Smooth muscle cell of the brain vasculature (primary cell): ENCODE measurements at regions not wholly inside any gene's neighbourhood (a gene's known extent, or its start where the extent isn't known, plus 50 kb on each side); places are given as distances from the start of the nearest gene placed in this dataset.
"Not testable (repeated sequence)": the region's sequence is repeated elsewhere in the genome, so short reads cannot be mapped to it uniquely, and the experiment has no call there.

ENCODE experiments used
- DNase-seq: peaks from one replicate; pipeline ENCODE4 v3.0.0-alpha.2; 2012; ENCODE audit warnings: low read depth, low spot score

DNA sequence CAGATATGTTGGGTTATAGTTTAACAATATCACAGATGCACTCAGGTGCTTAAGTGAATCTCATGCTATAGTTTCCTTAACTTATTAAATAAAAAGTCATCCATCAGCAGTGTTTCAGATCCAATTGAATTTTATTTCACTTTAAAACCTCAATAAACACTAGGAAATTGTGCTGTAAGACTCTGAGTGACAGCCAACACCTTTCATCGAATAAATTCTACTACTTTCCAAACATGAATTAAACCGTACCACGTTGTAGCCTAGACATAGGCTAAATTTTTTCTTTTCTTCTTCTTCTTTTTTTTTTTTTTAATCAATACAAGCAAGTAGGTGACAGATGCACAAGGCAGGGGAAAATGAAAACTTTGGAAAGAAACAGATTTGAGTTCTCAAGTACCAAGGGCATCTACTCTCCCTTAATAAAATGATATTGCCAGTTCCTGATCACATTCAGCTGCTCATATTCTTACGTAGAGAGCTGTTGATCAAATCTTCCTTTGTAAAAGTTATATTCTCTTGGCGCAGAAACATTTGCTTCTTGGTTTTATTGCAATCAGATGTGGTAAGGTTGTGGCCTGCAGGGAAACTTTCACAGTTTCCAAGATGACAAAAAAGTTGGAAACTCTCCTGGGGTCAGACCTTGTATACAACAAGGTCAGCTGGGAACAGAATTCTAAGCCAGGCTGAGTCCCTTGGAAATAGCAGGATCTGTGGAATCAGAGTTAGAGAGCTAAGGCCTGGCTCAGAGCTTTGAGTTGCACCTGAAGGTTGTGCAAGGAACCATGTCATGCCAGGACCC, 147.7 kb downstream of the CD47 start:
- DNase-seq = no peak

DNA sequence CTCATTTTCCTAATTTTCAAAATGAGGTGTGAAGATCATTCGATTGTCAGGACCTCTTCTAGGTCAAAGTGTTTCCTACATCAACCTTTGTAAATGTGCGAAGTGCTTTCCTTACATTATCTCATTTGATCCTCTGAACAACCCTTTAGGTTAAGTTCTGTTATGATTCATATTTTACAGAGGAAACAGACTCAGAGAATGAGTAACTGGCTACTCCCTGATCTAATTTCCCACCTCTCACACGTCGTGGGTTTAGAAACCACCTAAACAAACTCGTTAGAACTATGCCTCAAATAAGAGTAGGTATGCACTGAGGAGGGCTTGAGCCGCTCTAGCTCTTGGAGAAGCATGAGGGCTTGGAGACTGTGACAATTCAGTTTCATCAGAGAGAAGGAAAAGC, 148.6 kb downstream of the CD47 start:
- no peak for DNase-seq

DNA sequence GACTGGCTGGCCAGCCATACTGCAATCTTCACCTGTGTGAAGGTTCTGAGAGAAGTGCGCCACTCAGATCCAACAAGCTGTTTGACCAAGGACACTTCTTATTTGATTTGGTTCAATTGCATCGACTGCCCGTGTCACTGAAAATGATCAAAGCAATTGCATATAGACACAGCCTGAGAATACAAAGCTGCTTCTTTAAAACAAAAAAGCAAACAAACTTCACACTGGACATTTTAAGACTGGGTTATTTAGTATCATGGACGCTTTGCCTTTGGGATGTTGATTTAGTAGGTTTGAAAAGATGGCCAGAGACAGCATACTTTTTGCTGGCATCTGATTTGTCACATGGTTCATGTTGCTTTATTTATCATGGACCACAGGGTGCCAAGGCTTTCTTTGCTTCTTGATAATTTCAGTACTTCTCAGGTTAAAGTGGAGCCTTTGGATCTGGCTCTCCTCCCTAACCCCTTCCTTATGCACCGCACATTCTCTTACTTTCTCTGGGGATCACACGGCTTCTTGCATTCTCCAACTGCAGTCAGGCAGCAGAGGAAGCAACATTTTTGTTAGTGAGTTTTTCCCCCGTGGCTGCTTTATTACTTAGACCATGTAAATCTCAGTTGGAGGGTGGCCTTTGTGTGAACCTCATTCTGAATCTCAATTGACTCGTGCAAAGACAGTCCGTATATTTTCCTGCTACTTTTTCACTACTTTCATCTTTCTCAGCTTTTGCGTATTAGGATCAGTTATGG, 151.0 kb downstream of the CD47 start:
- no peak for DNase-seq

DNA sequence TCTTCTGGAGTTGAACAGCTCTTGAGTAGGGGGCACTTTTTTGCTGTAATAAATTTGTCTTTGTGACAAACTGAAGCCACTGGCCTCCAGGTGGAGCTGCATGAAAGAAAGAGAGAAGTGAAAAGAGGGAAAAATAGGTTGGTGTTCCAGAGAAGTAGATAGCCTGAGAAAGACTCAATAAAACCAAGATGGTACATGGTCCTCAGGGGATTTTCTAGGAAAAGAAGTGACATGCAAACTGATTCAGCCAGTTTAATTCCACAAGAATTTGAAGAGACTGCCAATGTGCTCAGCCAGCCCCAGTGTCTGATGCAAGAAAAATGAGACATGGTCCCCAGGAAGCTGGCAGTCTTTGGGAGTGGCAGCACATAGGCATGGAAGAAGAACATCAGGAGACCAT, 152.7 kb downstream of the CD47 start:
- no peak for DNase-seq

DNA sequence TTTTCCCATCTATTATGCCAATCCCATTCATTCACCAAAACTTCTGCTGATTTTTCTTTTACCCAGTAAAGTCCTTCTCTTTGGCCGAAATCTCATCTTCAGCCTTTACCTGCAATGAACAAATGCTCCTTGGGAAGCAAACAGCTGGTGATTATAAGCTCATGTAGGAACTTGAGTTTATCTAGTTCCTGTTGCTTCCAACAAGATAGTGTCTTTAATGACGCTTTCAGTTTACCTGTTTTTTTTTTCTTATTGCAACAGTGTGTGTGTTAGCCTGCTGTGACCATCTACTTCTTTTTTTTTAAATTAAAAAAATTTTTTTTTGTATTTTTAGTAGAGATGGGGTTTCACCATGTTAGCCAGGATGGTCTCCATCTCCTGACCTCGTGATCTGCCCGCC, 156.0 kb downstream of the CD47 start:
- no peak for DNase-seq

DNA sequence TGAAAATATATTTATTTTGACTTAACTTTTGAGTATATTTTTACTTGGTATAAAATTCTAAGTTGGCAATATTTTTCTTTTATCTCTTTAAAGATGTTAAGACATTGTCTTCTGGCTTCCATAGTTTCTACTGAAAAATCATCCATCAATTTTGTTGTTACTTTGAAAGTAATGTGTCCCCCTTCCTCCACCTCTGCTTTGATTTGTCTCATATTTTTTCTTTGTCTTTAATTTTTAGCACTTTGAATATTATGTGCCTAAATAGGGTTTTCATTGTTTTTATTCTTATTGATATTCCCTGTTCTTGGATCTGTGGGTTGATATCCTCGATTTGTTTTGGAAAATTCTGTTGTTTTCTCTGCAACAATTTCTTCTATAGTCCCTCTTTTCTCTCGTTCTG, 157.4 kb downstream of the CD47 start:
- DNase-seq = no peak

DNA sequence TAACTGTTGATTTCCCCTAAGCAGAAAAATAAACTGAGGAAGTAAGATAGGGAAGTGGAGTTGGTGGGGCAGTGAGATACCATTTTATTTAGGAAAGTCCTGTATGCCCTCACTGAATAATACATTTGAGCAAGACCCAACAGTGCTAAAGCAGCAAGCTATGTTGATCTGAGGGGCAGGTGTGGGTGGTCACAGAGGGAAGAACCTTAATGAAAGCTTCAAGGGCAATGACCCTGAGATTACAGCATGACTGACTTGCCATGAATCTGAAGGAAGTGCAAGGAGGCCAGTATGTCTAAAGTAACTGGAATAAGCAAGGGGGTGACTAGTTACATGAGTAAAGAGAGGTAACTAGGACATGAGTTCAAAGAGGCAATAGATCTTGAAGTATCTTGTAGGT, 159.5 kb downstream of the CD47 start:
- no peak for DNase-seq

DNA sequence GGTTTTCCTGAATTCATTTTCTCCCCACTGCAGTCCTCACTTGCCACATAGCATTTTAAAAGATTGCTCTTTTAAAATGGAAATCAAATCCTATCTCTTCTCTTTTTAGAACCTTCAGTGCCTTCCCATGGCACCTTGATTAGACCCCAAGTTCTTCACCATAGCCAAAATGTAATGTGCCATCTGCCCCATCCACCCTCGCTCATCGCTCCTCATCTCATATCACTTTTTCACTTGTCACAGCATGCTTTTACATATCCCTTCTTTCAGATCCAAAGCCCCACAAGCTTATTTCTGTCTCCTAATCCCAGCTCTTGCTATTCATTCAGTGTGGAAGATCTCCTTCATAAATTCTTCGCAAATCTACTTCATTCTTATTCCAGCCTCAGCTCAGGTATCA, 161.7 kb downstream of the CD47 start:
- DNase-seq = no peak

DNA sequence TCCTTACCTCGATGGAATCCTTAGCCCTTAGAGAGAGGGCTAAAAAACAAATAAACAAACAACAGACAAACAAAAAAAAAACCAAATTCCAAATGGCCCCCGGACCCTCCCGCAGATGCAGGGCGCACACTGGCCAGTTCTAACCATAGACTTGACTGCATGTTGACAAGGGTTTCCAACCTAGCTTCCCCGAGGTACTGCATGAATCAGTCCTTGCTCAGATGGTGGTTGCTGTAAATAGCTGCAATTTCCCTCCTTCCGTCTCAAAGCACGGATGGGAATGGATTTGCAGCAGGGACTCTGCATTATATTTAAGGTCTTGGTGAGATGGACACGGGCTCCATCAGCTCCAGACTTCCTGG, 162.8 kb downstream of the CD47 start:
- DNase-seq = no peak

DNA sequence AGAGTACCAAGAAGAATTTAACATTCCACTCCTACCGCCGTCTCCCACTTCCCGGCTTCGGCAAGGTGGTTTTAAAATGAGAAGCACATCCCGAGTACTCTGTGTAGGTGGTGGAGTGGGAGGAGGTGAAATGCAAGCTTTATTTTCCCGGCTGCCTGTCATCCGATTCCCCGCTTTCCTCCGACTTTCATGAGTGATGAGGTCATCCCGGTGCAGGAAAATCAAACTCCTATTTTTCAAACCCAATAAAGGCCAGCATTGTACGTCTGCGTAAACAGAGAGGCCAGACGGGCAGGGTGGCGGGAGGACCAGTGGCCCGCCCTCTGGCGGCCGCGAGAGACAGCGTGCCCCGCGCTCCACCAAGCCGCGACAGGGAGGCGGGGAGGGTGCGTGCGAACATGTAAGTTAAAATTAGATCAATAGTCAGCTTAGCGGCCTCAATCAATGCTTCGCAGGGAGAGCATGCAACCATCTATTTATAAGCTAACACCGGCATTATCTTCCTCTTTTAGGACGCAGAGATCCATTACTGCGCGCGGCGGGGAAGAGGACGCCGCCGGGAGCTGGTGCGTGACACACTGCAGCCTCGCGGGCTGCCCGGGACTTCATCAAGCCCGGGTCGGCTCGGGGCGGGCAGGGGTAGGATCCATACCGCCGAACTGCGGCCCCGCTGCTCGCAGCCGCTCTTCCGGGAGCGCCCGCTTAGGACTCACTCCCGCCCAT, 163.3 kb downstream of the CD47 start:
- DNase-seq = no peak

DNA sequence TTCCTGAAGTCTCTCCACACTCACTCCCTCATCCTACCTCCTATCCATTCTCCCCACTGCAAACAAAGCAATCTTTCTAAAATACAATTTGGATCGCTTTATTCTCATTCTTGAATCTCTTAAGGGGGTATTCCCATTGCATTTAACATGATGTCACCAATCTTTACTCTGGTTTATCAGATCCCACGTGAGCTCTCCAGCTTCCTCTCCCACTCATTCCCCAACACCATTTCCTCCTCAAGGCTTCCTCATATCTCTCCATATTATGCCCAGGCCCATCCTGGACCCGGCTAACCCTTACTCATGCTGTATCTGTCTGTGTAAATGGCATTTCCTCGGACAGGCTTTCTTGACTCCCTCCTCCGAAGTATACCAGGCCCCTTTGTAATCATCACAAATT, 165.0 kb downstream of the CD47 start:
- DNase-seq = no peak

DNA sequence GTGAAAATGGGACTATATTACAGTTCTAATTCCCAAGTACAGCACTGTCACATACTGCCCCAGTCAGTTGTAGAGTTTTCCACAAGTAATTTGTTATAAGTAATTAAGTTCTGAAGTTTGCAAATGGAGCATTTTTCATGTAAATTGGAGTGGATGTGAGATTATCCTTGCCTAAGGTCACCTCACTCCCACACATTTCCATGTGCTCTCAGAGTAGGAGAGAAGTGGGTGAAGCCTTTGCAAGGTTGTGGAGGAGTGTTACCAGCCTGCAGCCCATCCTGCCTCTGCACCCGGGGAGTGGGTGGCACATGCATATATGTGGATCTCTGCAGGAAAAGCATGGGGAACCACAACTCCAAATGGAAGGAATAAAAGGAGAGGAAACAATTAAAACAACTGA, 169.8 kb downstream of the CD47 start:
- DNase-seq = no peak

DNA sequence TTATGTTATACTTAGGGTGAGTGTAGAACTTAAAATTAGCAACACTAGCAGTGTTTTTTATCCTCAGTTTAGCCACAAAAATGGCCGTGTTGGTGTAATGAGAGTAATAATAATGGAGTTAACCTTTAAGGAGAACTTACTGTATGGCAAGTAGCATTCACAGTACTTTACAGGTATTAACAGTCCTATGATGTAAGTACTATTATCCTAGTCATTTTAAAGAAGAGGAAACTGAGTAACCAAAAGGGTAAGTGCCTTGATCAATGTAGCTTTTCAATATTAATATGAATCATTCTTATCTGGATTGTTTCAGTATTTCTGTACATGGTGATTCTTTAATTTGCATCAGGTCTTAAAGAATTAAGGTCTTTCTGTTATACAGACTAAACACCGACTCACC, 170.3 kb downstream of the CD47 start:
- no peak for DNase-seq

DNA sequence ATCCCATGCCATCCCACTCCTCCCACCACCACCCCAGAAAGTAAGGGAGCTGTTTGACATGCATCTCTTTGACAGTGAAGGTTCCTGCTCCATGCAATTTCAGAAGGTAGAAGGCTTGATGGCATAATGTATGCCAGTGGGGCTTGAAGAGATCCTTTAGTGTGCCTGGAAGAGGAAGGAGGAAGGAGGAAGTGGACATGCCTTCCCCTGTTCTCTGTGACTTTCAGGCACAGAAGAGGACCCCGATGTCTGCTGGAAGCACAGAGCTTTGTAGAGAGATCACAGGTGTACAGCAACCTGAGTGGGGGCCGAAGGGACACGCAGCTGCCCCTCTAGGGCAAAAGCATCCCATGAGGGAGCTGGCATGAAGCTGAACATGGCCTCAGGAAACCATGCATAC, 171.6 kb downstream of the CD47 start:
- DNase-seq = no peak

DNA sequence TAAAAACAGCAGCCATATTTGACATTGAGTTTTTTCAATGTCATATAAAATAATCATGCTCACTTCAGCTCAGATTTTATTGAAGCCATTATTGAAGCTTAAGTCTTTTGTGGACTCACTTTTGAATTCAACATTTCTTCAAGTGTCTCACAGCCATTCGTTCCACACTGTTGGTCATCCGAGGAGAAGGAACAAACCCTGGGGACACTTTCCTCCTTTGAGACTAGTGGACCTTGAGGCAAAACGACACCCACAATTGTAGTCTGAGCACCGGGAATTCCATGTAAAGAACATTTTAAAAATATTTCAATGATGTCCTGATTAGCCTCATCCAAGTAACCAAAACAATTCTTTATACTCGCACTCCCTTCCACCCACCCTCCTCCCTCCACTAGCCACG, 174.7 kb downstream of the CD47 start:
- no peak for DNase-seq

DNA sequence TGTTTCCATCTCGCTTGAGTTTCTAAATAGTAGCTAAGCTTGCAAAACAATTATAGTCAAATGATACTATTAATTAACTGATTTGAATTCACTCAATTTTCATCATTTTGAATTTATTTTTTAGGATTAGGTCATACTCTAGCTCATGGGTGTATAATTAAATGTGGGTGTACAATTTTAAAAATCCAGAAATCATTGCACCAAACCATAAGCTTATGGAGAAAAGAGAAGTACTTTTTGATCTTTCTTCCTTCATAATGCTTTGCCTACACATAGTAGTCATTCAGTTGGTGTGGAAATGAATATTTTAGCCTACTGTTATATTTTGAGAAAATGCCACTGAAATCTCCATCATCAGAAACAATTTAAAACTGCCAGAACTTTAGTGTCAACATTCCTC, 175.1 kb downstream of the CD47 start:
- DNase-seq = no peak

DNA sequence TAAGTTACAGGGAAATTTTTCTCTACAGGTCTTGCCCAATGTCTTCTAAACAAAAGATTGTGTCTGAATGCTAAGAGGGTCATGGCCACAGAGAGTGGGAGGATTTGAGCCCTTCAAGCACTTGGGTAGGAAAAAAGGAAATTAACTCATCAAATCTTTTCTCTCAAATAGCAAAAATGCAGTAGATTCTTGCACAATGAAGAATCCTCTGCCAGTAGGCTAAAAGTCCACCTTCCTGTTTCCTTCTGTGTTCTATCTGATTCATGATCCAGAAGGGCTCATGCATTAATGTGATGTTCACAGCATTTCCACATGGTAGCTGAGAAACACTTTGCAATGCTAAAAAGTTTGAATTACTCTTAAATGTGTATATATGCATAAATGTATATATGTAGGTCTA, 177.1 kb downstream of the CD47 start:
- DNase-seq = no peak

DNA sequence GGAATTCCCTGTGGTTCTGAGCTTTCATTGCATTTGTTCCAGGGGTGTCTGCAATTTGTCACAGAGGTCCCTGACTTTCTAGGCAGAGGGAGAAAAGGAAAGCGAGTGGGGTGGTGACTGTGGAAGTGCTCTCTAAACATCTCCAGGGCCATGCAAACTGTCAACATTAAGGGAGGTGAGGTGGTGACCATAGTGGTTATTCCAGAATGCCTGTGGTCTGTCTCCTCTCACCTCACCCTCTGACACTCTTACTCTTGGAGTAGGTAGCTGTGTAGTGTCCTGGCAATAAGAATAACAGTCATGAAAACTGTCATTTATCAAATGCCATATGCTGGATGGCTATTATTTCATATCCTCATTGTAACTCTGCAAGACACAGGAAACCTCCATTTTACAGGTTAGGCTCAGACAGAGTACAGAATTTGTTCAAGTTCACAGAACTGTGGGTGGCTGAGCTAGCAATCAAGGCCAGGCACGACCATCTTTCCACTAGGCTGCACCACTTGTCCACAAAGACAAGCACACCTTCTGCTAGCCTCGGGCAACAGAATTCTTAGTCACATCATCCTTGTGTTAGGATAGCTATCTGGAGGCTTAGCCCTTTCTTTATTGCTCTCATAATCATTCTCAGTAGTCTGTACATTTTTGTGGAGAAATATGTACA, 179.4 kb downstream of the CD47 start:
- DNase-seq = no peak

DNA sequence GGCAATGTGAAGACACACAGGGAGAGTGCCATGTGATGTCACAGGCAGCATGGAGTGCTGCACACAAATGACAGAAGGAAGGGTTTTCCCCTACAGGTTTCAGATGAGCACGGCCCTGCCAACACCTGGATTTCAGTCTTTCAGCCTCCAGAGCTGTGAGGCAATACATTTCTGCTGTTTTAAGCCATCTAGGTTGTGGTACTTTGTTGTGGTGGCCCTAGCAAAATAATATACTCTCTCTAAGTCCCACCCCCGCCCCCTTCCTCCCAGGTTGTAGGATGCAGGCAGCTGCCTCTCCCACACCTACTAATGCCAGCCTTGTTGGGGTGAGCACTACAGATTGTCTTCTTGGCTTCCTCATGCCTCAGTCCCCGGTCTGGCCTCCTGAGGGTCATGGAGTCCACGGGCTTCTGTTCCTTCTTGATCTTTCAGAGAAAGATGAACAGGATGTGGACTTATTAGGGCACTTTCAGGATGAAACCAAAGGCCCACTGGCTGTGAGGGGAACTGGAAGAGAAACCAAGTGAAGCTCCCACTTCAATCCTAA, 180.0 kb downstream of the CD47 start:
- no peak for DNase-seq

DNA sequence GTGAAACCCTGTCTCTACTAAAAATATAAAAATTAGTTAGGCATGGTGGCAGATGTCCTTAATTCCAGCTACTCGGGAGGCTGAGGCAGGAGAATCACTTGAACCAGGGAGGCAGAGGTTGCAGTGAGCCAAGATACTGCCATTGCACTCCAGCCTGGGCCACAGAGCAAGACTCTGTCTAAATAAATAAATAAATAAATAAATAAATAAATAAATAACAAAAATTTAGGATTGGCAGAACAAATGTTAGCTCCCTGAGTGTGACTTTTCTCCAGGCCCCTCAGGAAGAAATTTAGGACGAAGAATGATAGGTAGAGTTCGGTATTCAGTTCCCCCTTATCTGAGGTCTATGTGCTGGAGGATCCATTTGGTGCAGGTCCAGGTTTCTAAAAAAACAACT, 181.2 kb downstream of the CD47 start:
- not testable (repeated sequence) for DNase-seq

DNA sequence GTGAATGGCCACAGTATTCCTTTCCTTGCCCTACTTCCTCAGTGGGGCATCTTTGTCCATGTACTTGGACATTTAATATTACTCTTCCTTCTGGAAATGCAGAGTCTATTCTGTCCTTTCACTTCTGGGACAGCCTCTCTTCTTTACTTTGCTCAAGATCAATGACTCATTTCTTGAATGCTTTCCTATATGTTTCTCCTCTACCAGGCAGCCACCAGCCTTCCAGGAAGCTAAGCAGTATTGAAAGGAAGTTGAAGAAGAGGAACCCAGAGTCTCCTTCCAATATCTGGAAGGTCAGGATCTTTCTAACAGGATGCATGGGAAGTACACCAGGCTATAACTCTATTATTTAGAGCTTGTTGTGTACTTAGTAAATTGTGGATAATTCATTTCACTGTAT, 182.8 kb downstream of the CD47 start:
- no peak for DNase-seq

DNA sequence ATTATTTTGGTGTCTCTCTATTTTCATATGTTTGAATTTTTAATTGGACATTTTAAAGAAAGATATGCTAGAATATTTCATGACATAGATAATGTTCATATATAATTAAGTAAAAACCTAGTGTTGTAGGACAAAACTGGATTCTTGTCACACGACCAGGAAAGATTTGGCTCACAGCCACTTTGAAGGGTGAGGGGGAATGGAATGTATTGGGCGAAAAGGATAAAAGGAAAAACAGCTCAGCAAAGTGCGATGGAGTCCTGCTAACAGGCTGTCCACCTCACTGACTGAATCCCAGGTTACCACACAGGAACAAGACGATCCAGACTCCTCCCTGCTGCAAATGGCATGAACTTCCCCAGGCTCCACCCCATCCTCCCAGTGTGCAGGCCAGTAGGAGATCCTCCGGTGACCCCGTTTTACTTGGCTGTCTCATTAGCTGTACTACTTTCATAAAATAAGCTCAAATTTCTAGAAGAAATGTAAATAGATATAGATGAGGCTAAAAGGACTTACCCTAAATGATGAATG, 186.2 kb downstream of the CD47 start:
- no peak for DNase-seq
